ENCODE measurements at regions not wholly inside any gene's neighbourhood (a gene's known extent, or its start where the extent isn't known, plus 50 kb on each side); places are given as distances from the start of the nearest gene placed in this dataset.

DNA sequence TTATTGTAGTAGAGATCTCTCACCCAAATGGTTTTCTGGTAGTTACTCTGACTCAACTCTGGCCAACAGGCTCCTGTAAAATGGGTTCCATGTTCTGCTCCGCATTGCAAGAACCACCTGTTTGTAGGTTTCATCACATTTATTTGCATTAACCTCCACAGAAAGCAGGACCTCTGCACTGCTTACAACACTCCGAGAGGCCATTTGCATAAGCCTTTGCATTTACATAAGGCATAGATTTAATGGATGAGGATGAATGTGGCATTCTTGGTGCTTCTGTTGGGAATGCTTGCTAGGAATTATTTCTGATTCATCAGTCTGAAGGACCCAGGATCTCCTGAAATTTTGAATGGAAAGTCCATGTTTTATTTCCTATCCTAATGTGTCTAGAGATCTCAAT lies 320.1 kb downstream of the ZNF621 start:
- no peak for DNase-seq (ENCODE audit: low read depth in 1 of 2, low spot score in 1 of 2)

DNA sequence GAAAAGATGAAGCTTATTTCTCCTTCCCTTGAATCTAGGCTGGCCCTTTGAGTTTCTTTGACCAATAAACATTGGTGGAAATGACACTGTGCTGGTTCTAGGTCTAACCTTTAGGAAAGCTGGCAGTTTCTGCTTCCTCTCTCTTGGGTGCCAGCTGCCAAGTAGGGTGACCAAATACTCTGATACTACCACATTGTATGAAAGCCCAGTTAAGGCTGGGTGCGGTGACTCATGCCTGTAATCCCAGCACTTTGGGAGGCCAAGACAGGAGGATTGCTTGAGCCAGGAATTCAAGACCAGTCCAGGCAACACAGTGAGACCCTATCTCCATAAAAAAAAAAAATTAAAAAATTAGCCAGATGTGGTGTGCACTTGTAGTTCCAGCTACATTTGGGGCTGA lies 320.7 kb downstream of the ZNF621 start:
- Histone ChIP-seq H3K4me3 (replicated peaks; ENCODE audit: insufficient read depth, low read length) (no peak overlapping the region), H3K27ac (replicated peaks) (no peak overlapping the region), H3K27me3 (ENCODE audit: insufficient read depth, poor library complexity, severe bottlenecking) (no peaks in the 10 kb centered on the region)
- DNase-seq (ENCODE audit: low read depth in 1 of 2, low spot score in 1 of 2): no peak
- TF ChIP-seq, protein P1, sequence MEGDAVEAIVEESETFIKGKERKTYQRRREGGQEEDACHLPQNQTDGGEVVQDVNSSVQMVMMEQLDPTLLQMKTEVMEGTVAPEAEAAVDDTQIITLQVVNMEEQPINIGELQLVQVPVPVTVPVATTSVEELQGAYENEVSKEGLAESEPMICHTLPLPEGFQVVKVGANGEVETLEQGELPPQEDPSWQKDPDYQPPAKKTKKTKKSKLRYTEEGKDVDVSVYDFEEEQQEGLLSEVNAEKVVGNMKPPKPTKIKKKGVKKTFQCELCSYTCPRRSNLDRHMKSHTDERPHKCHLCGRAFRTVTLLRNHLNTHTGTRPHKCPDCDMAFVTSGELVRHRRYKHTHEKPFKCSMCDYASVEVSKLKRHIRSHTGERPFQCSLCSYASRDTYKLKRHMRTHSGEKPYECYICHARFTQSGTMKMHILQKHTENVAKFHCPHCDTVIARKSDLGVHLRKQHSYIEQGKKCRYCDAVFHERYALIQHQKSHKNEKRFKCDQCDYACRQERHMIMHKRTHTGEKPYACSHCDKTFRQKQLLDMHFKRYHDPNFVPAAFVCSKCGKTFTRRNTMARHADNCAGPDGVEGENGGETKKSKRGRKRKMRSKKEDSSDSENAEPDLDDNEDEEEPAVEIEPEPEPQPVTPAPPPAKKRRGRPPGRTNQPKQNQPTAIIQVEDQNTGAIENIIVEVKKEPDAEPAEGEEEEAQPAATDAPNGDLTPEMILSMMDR (IDR thresholded peaks at IDR 0.05; ENCODE audit: insufficient read depth, low read length): no peak
- TF ChIP-seq, protein P2, sequence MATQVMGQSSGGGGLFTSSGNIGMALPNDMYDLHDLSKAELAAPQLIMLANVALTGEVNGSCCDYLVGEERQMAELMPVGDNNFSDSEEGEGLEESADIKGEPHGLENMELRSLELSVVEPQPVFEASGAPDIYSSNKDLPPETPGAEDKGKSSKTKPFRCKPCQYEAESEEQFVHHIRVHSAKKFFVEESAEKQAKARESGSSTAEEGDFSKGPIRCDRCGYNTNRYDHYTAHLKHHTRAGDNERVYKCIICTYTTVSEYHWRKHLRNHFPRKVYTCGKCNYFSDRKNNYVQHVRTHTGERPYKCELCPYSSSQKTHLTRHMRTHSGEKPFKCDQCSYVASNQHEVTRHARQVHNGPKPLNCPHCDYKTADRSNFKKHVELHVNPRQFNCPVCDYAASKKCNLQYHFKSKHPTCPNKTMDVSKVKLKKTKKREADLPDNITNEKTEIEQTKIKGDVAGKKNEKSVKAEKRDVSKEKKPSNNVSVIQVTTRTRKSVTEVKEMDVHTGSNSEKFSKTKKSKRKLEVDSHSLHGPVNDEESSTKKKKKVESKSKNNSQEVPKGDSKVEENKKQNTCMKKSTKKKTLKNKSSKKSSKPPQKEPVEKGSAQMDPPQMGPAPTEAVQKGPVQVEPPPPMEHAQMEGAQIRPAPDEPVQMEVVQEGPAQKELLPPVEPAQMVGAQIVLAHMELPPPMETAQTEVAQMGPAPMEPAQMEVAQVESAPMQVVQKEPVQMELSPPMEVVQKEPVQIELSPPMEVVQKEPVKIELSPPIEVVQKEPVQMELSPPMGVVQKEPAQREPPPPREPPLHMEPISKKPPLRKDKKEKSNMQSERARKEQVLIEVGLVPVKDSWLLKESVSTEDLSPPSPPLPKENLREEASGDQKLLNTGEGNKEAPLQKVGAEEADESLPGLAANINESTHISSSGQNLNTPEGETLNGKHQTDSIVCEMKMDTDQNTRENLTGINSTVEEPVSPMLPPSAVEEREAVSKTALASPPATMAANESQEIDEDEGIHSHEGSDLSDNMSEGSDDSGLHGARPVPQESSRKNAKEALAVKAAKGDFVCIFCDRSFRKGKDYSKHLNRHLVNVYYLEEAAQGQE (IDR thresholded peaks at IDR 0.05; ENCODE audit: insufficient replicate concordance, low read depth): no peak
- no peak for TF ChIP-seq GABPA (IDR thresholded peaks at IDR 0.05; ENCODE audit: low read depth)

More for the DNA sequence above, 320.1 kb downstream of the ZNF621 start:
- no peak overlapping the region for H3K27ac ChIP-seq (replicated peaks)
- TF ChIP-seq POLR2AphosphoS5 (IDR thresholded peaks at IDR 0.05; ENCODE audit: low read depth) (no peak), SPI1 (IDR thresholded peaks at IDR 0.05; ENCODE audit: borderline replicate concordance, low read depth) (no peak), GABPA (IDR thresholded peaks at IDR 0.05; ENCODE audit: low read depth) (no peak)
- TF ChIP-seq, protein P2 (IDR thresholded peaks at IDR 0.05; ENCODE audit: insufficient replicate concordance, low read depth): no peak
- TF ChIP-seq, protein P1 (IDR thresholded peaks at IDR 0.05; ENCODE audit: insufficient read depth, low read length): no peak
- no peaks in the 10 kb centered on the region for H3K27me3 ChIP-seq (ENCODE audit: insufficient read depth, poor library complexity, severe bottlenecking)
- no peak overlapping the region for H3K4me3 ChIP-seq (replicated peaks; ENCODE audit: insufficient read depth, low read length)

DNA sequence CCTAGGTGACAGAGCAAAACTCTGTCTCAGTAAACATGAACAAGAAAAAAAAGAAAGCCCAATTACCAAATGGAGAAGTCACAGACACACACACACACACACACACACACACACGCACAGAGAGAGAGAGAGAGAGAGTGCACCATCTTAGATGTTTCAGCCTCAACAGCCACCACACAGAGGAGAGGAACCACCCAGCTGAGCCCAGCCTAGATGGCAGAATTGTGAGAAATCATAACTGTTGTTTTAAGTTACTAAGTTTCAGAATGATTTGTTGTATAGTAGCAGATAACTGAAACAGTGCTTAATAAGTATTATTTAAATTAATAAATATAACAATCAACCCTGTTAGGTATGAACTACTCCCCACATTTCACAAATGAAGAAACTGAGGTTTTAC lies 321.2 kb downstream of the ZNF621 start:
- Histone ChIP-seq H3K4me3 (replicated peaks; ENCODE audit: insufficient read depth, low read length) (no peak overlapping the region), H3K27me3 (ENCODE audit: insufficient read depth, poor library complexity, severe bottlenecking) (no peaks in the 10 kb centered on the region), H3K27ac (replicated peaks) (no peak overlapping the region)
- no peak for TF ChIP-seq POLR2AphosphoS5 (IDR thresholded peaks at IDR 0.05; ENCODE audit: low read depth)
- TF ChIP-seq, protein P1 (IDR thresholded peaks at IDR 0.05; ENCODE audit: insufficient read depth, low read length): no peak
- no peak for TF ChIP-seq GABPA (IDR thresholded peaks at IDR 0.05; ENCODE audit: low read depth)
- TF ChIP-seq SPI1 (IDR thresholded peaks at IDR 0.05; ENCODE audit: borderline replicate concordance, low read depth): no peak
- TF ChIP-seq, protein P2 (IDR thresholded peaks at IDR 0.05; ENCODE audit: insufficient replicate concordance, low read depth): no peak
- no peak for DNase-seq (ENCODE audit: low read depth in 1 of 2, low spot score in 1 of 2)
